H9 (cell line): ENCODE measurements at regions not wholly inside any gene's neighbourhood (a gene's known extent, or its start where the extent isn't known, plus 50 kb on each side); places are given as distances from the start of the nearest gene placed in this dataset.

Experiments used
- DNase-seq: peaks from one replicate; pipeline ENCODE4 v3.0.0-alpha.2; 2017
- H2AFZ ChIP-seq: one replicate; pipeline ENCODE4 v1.6.1; 2013; ENCODE audit warnings: mild to moderate bottlenecking, low read length, control low read depth, moderate library complexity
- H2AK5ac ChIP-seq: 2 replicates; pipeline ENCODE4 v1.6.1; 2013; ENCODE audit warnings: low read length, control low read depth, mixed read lengths; ENCODE audit not compliant: insufficient read length
- H2BK120ac ChIP-seq: one replicate; pipeline ENCODE4 v1.6.1; 2013; ENCODE audit warnings: low read depth, mild to moderate bottlenecking, low read length, control low read depth, inconsistent platforms; ENCODE audit not compliant: poor library complexity, severe bottlenecking
- H2BK12ac ChIP-seq: 2 replicates; pipeline ENCODE4 v1.6.1; 2013; ENCODE audit warnings: low read length, control low read depth, mixed read lengths, low read depth; ENCODE audit not compliant: insufficient read length
- H2BK15ac ChIP-seq: 2 replicates; pipeline ENCODE4 v1.6.1; 2013; ENCODE audit warnings: low read depth, low read length, control low read depth
- H2BK20ac ChIP-seq: one replicate; pipeline ENCODE4 v1.6.1; 2013; ENCODE audit warnings: low read depth, mild to moderate bottlenecking, low read length, control low read depth, inconsistent platforms; ENCODE audit not compliant: poor library complexity, severe bottlenecking
- H2BK5ac ChIP-seq: 2 replicates; pipeline ENCODE4 v1.6.1; 2013; ENCODE audit warnings: low read length, control low read depth, mixed read lengths; ENCODE audit not compliant: insufficient read length
- H3K14ac ChIP-seq: 2 replicates; pipeline ENCODE4 v1.6.1; 2013; ENCODE audit warnings: low read length, control low read depth; ENCODE audit not compliant: insufficient read depth
- H3K18ac ChIP-seq: 2 replicates; pipeline ENCODE4 v1.6.1; 2013; ENCODE audit warnings: low read depth, mild to moderate bottlenecking, mixed read lengths, low read length, control low read depth; ENCODE audit not compliant: insufficient read length
- H3K23ac ChIP-seq: 2 replicates; pipeline ENCODE4 v1.6.1; 2013; ENCODE audit warnings: low read length, control low read depth, mixed read lengths, low read depth; ENCODE audit not compliant: insufficient read length
- H3K23me2 ChIP-seq: 2 replicates; pipeline ENCODE4 v1.6.1; 2013; ENCODE audit warnings: low read depth, mild to moderate bottlenecking, mixed read lengths, low read length, control low read depth; ENCODE audit not compliant: insufficient read length, poor library complexity, severe bottlenecking
- H3K27ac ChIP-seq: 2 replicates; pipeline ENCODE4 v1.5.1; 2013; ENCODE audit warnings: low read length, control low read depth, mixed read lengths, low read depth; ENCODE audit not compliant: insufficient read length
- H3K27me3 ChIP-seq: 2 replicates; pipeline ENCODE4 v1.6.1; 2013; ENCODE audit warnings: low read length, control low read depth, inconsistent platforms; ENCODE audit not compliant: insufficient read depth
- H3K4ac ChIP-seq: 2 replicates; pipeline ENCODE4 v1.6.1; 2013; ENCODE audit warnings: low read depth, mild to moderate bottlenecking, control low read depth, inconsistent platforms, low read length, moderate library complexity
- H3K4me1 ChIP-seq: 2 replicates; pipeline ENCODE4 v1.6.1; 2013; ENCODE audit warnings: low read length, control low read depth, inconsistent platforms; ENCODE audit not compliant: insufficient read depth
- H3K4me2 ChIP-seq: 2 replicates; pipeline ENCODE4 v1.6.1; 2013; ENCODE audit warnings: low read length, control low read depth, mixed read lengths; ENCODE audit not compliant: insufficient read length, insufficient read depth
- H3K56ac ChIP-seq: 2 replicates; pipeline ENCODE4 v1.6.1; 2013; ENCODE audit warnings: low read depth, mild to moderate bottlenecking, mixed read lengths, low read length, control low read depth; ENCODE audit not compliant: insufficient read length
- H3K79me1 ChIP-seq: 2 replicates; pipeline ENCODE4 v1.6.1; 2013; ENCODE audit warnings: low read depth, mild to moderate bottlenecking, moderate library complexity, low read length, control low read depth, inconsistent platforms; ENCODE audit not compliant: insufficient read depth, poor library complexity, severe bottlenecking
- H3K79me2 ChIP-seq: 2 replicates; pipeline ENCODE4 v1.6.1; 2013; ENCODE audit warnings: low read length, control low read depth, inconsistent platforms; ENCODE audit not compliant: insufficient read depth
- H3K9ac ChIP-seq: 2 replicates; pipeline ENCODE4 v1.6.1; 2013; ENCODE audit warnings: low read length, control low read depth, mixed read lengths; ENCODE audit not compliant: insufficient read length; ENCODE audit errors: extremely low read depth
- H3K9me3 ChIP-seq: one replicate; pipeline ENCODE4 v1.6.1; 2013; ENCODE audit warnings: low read depth, low read length, inconsistent platforms; ENCODE audit not compliant: control insufficient read depth
- H3T11ph ChIP-seq: one replicate; pipeline ENCODE4 v1.6.1; 2013; ENCODE audit warnings: mild to moderate bottlenecking, low read length, control low read depth, inconsistent platforms
- H4K20me1 ChIP-seq: one replicate; pipeline ENCODE4 v1.6.1; 2013; ENCODE audit not compliant: control insufficient read depth, insufficient read length, insufficient read depth
- H4K5ac ChIP-seq: 2 replicates; pipeline ENCODE4 v1.6.1; 2013; ENCODE audit warnings: low read depth, mild to moderate bottlenecking, mixed read lengths, low read length, control low read depth; ENCODE audit not compliant: insufficient read length
- H4K8ac ChIP-seq: replicated peaks from 2 replicates; pipeline ENCODE4 v1.6.1; 2013; ENCODE audit warnings: low read length, control low read depth, mixed read lengths, low read depth; ENCODE audit not compliant: insufficient read length
- H4K91ac ChIP-seq: 2 replicates; pipeline ENCODE4 v1.6.1; 2013; ENCODE audit warnings: low read depth, mild to moderate bottlenecking, moderate library complexity, mixed read lengths, low read length, control low read depth; ENCODE audit not compliant: insufficient read length
- H3K27ac Mint-ChIP-seq, 3 experiments: 2 replicates in 2 of 3; 3 replicates in 1 of 3; pipeline ENCODE4 v1.8.0; 2020 to 2021; ENCODE audit warnings: mixed read lengths in 3 of 3, mild to moderate bottlenecking in 1 of 3, moderate library complexity in 1 of 3
- H3K27me3 Mint-ChIP-seq: 2 replicates; pipeline ENCODE4 v1.8.0; 2021; ENCODE audit warnings: low read depth, mild to moderate bottlenecking, moderate library complexity, mixed read lengths
- H3K36me3 Mint-ChIP-seq, 3 experiments: 2 replicates in 2 of 3; 3 replicates in 1 of 3; pipeline ENCODE4 v1.8.0; 2020 to 2021; ENCODE audit warnings: low read depth in 3 of 3, mixed read lengths in 3 of 3; ENCODE audit not compliant: insufficient read depth in 1 of 3
- H3K4me1 Mint-ChIP-seq, 2 experiments: 2 replicates each; pipeline ENCODE4 v1.8.0; 2020; ENCODE audit warnings: mixed read lengths in 2 of 2
- H3K4me3 Mint-ChIP-seq, 2 experiments: 2 replicates in 1 of 2; 3 replicates in 1 of 2; pipeline ENCODE4 v1.8.0; 2020 to 2021; ENCODE audit warnings: mild to moderate bottlenecking in 2 of 2, mixed read lengths in 2 of 2, moderate library complexity in 1 of 2
- H3K9me3 Mint-ChIP-seq, 2 experiments: 2 replicates in 1 of 2; 3 replicates in 1 of 2; pipeline ENCODE4 v1.8.0; 2020; ENCODE audit warnings: mild to moderate bottlenecking in 2 of 2, mixed read lengths in 2 of 2, moderate library complexity in 1 of 2
- WGBS: extraction: QIAGEN DNeasy Blood & Tissue Kit; methylation state at CpG from one replicate; pipeline ENCODE4 v1.1.7; 2013; ENCODE audit warnings: missing lambda C conversion rate, low lambda C conversion rate, mixed read lengths; ENCODE audit not compliant: insufficient read length; ENCODE audit errors: extremely low coverage; 5-methylcytosine and 5-hydroxymethylcytosine counted together
- TF ChIP-seq, protein P1 (sequence below): fragments of 200-600 bp; sonication (generic); conservative IDR thresholded peaks from 3 replicates; pipeline ENCODE4 v1.8.0; 2021; ENCODE audit warnings: antibody characterized with exemption, mild to moderate bottlenecking

DNA sequence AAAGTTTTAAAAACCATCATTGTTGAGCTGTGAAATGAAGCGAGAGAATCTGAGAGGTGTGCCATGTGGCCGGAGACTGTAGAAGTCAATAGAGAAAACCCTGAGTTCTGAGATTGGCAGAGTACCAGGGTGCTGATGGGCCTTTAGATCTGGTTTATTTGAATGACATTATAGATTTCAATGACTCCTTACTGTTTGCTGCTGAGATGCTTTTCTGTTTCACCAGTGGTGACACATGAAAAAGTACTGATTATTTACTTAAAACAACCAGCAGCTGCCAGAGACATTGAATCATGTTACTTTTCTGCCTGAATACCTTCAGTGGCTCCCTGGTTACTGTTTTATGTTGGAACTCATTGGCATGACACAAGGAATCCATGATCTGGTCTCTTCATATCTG, 602.7 kb upstream of the ZNF804A start:
- Histone ChIP-seq H4K5ac (no peak overlapping the region), H3T11ph (no peak overlapping the region), H3K4me2 (no peak overlapping the region), H4K20me1 (no peaks in the 10 kb centered on the region), H3K4ac (no peak overlapping the region), H3K9me3 (no peaks in the 10 kb centered on the region), H3K27me3 (no peaks in the 10 kb centered on the region), H3K56ac (no peak overlapping the region), H3K27ac (no peak overlapping the region), H3K79me2 (no peaks in the 10 kb centered on the region), H2BK5ac (no peak overlapping the region), H2AK5ac (no peak overlapping the region), H3K79me1 (no peaks in the 10 kb centered on the region), H3K4me1 (peaks cover 2% of the 10 kb centered on the region; the same call in 1 of the 2 replicates), H2BK15ac (no peak overlapping the region), H4K91ac (no peak overlapping the region), H3K14ac (no peak overlapping the region), H3K23ac (no peak overlapping the region), H2BK12ac (no peak overlapping the region), H3K18ac (no peak overlapping the region), H4K8ac (no peak overlapping the region), H3K9ac (no peak overlapping the region), H3K23me2 (no peaks in the 10 kb centered on the region), H2AFZ (no peak overlapping the region), H2BK20ac (no peak overlapping the region), H2BK120ac (no peak overlapping the region)
- H3K4me1 Mint-ChIP-seq: peaks cover 35 to 38% of the 10 kb centered on the region in 2 experiments
- DNase-seq: no peak
- TF ChIP-seq, protein P1, sequence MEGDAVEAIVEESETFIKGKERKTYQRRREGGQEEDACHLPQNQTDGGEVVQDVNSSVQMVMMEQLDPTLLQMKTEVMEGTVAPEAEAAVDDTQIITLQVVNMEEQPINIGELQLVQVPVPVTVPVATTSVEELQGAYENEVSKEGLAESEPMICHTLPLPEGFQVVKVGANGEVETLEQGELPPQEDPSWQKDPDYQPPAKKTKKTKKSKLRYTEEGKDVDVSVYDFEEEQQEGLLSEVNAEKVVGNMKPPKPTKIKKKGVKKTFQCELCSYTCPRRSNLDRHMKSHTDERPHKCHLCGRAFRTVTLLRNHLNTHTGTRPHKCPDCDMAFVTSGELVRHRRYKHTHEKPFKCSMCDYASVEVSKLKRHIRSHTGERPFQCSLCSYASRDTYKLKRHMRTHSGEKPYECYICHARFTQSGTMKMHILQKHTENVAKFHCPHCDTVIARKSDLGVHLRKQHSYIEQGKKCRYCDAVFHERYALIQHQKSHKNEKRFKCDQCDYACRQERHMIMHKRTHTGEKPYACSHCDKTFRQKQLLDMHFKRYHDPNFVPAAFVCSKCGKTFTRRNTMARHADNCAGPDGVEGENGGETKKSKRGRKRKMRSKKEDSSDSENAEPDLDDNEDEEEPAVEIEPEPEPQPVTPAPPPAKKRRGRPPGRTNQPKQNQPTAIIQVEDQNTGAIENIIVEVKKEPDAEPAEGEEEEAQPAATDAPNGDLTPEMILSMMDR: no peak
- H3K9me3 Mint-ChIP-seq: no peaks in the 10 kb centered on the region
- no peak overlapping the region for H3K4me3 Mint-ChIP-seq
- no peaks in the 10 kb centered on the region for H3K27me3 Mint-ChIP-seq
- no peaks in the 10 kb centered on the region for H3K36me3 Mint-ChIP-seq
- no peak overlapping the region for H3K27ac Mint-ChIP-seq
- no CpG with 5 or more reads among the region's 2 CpGs for WGBS
